AG04449 (cell line): ENCODE measurements at regions not wholly inside any gene's neighbourhood (a gene's known extent, or its start where the extent isn't known, plus 50 kb on each side); places are given as distances from the start of the nearest gene placed in this dataset.

Experiments
- CTCF ChIA-PET: fragments of 350-600 bp; formaldehyde crosslinking; extraction: SDS; loops from one replicate; lab custom pipeline; 2021; ENCODE audit warnings: antibody characterized with exemption; lab: Yijun Ruan, JAX
- POLR2A ChIA-PET: fragments of 400-600, 350-600 bp; formaldehyde crosslinking; extraction: SDS; loops from one replicate; lab custom pipeline; 2020; ENCODE audit warnings: antibody characterized with exemption, inconsistent platforms; lab: Yijun Ruan, JAX
- DNase-seq: peaks from one replicate; pipeline ENCODE4 v3.0.0-alpha.2; 2010; ENCODE audit warnings: low read depth, low spot score
- H3K4me3 ChIP-seq: 2 replicates; pipeline ENCODE4 v1.5.1; 2011; ENCODE audit warnings: low read depth, mild to moderate bottlenecking, control low read depth, low read length
- CTCF ChIP-seq: IDR thresholded peaks from one replicate; pipeline ENCODE4 v1.5.1; 2011; ENCODE audit warnings: mild to moderate bottlenecking, moderate library complexity, low read length, control low read depth, inconsistent platforms; ENCODE audit not compliant: insufficient read depth; ENCODE audit errors: missing control alignments

GRCh38 chr3:182730675-182731042 is 62.6 kb upstream of the ATP11B start:
- DNase-seq, result no peak
- H3K4me3 ChIP-seq, result no peak overlapping the region
- ChIA-PET CTCF (no interaction called here), POLR2A (no interaction called here)
- no peak for TF ChIP-seq CTCF

GRCh38 chr3:182731764-182732163 is 61.5 kb upstream of the ATP11B start:
- H3K4me3 ChIP-seq, result no peak overlapping the region
- ChIA-PET POLR2A (no interaction called here), CTCF (interaction anchor here (1.3 to 2.3 kb wide), 3 partner anchors 15 to 106 kb away, joined by 3 to 7 read pairs (median 3); no protein-coding TSS in a partner anchor)
- DNase-seq, result no peak
- no peak for TF ChIP-seq CTCF

- no peak for TF ChIP-seq CTCF
- CTCF ChIA-PET, result interaction anchor here (1.3 to 2.3 kb wide), 3 partner anchors 14 to 105 kb away, joined by 3 to 7 read pairs (median 3); no protein-coding TSS in a partner anchor
- no peak overlapping the region for H3K4me3 ChIP-seq
- DNase-seq, result no peak
- POLR2A ChIA-PET, result no interaction called here
Observed at GRCh38 chr3:182732232-182733015, 60.9 kb upstream of the ATP11B start.

GRCh38 chr3:182735672-182736071 is 57.6 kb upstream of the ATP11B start:
- POLR2A ChIA-PET, result interaction anchor here (0.7 kb wide), 1 partner anchor 20 kb away, joined by 4 read pairs; no protein-coding TSS in a partner anchor
- CTCF ChIA-PET, result no interaction called here
- DNase-seq, result no peak
- no peak overlapping the region for H3K4me3 ChIP-seq
- no peak for TF ChIP-seq CTCF

GRCh38 chr3:182737825-182738224 is 55.5 kb upstream of the ATP11B start:
- DNase-seq, result no peak
- POLR2A ChIA-PET, result no interaction called here
- CTCF ChIA-PET, result no interaction called here
- H3K4me3 ChIP-seq, result no peak overlapping the region
- TF ChIP-seq CTCF, result no peak

- POLR2A ChIA-PET, result no interaction called here
- TF ChIP-seq CTCF, result no peak
- CTCF ChIA-PET, result no interaction called here
- no peak overlapping the region for H3K4me3 ChIP-seq
- no peak for DNase-seq
Observed at GRCh38 chr3:182738583-182739411, 54.5 kb upstream of the ATP11B start.
